Urothelium cell line (cell line): ENCODE measurements at regions not wholly inside any gene's neighbourhood (a gene's known extent, or its start where the extent isn't known, plus 50 kb on each side); places are given as distances from the start of the nearest gene placed in this dataset.

Experiments used
- DNase-seq: peaks from one replicate; pipeline ENCODE4 v3.0.0; 2011; ENCODE audit warnings: low spot score, mixed read lengths
- FAIRE-seq: peaks from 2 replicates; lab custom pipeline; 2011; peaks lifted over from hg19 to GRCh38; lab: Jason Lieb, UNC

GRCh38 chr20:60959971-60960370 lies 292.1 kb upstream of the CDH4 start:
- DNase-seq (no peak), FAIRE-seq (no peak)

GRCh38 chr20:60960500-60960899 lies 291.6 kb upstream of the CDH4 start:
- DNase-seq = no peak
- FAIRE-seq = no peak

GRCh38 chr20:60961551-60961950 lies 290.5 kb upstream of the CDH4 start:
- DNase-seq (no peak), FAIRE-seq (no peak)

- no peak for FAIRE-seq
- no peak for DNase-seq
Measured at GRCh38 chr20:60962367-60963045, 289.6 kb upstream of the CDH4 start.

- DNase-seq (no peak), FAIRE-seq (no peak)
Measured at GRCh38 chr20:60963146-60963545, 288.9 kb upstream of the CDH4 start.

GRCh38 chr20:60964911-60965310 lies 287.1 kb upstream of the CDH4 start:
- no peak for DNase-seq
- FAIRE-seq = no peak

GRCh38 chr20:60966031-60966430 lies 286.0 kb upstream of the CDH4 start:
- DNase-seq = no peak
- FAIRE-seq = no peak

GRCh38 chr20:60966766-60967165 lies 285.3 kb upstream of the CDH4 start:
- DNase-seq = no peak
- no peak for FAIRE-seq

- no peak for DNase-seq
- no peak for FAIRE-seq
Measured at GRCh38 chr20:60967431-60968316, 284.4 kb upstream of the CDH4 start.

GRCh38 chr20:60968853-60969720 lies 283.0 kb upstream of the CDH4 start:
- no peak for DNase-seq
- no peak for FAIRE-seq

- no peak for FAIRE-seq
- no peak for DNase-seq
Measured at GRCh38 chr20:60970601-60971000, 281.5 kb upstream of the CDH4 start.

GRCh38 chr20:60974022-60974421 lies 278.0 kb upstream of the CDH4 start:
- no peak for FAIRE-seq

GRCh38 chr20:60974441-60974945 lies 277.6 kb upstream of the CDH4 start:
- DNase-seq (no peak), FAIRE-seq (no peak)

More at GRCh38 chr20:60974022-60974421, 278.0 kb upstream of the CDH4 start:
- no peak for DNase-seq

- DNase-seq (no peak), FAIRE-seq (no peak)
Measured at GRCh38 chr20:60976139-60976538, 275.9 kb upstream of the CDH4 start.

- no peak for FAIRE-seq
- no peak for DNase-seq
Measured at GRCh38 chr20:60976913-60977312, 275.1 kb upstream of the CDH4 start.

GRCh38 chr20:60977901-60978300 lies 274.2 kb upstream of the CDH4 start:
- FAIRE-seq (no peak), DNase-seq (no peak)

GRCh38 chr20:60984666-60985065 lies 267.4 kb upstream of the CDH4 start:
- no peak for FAIRE-seq
- no peak for DNase-seq

- no peak for FAIRE-seq
- DNase-seq = no peak
Measured at GRCh38 chr20:60986506-60987156, 265.4 kb upstream of the CDH4 start.

GRCh38 chr20:60990061-60990460 lies 262.0 kb upstream of the CDH4 start:
- DNase-seq (no peak), FAIRE-seq (no peak)

- FAIRE-seq (no peak), DNase-seq (no peak)
Measured at GRCh38 chr20:60990643-60991042, 261.4 kb upstream of the CDH4 start.
